GM13976 (cell line): ENCODE measurements at regions not wholly inside any gene's neighbourhood (a gene's known extent, or its start where the extent isn't known, plus 50 kb on each side); places are given as distances from the start of the nearest gene placed in this dataset.

Experiments used
- DNase-seq: peaks from one replicate; pipeline ENCODE4 v3.0.0; 2012; ENCODE audit warnings: low spot score
- in situ Hi-C: fragments of 300-500 bp; cut with MboI; formaldehyde crosslinking; loops from one replicate; pipeline ENCODE4 v1.12.0; 2022; ENCODE audit warnings: low sequenced_read_pairs, mixed read lengths, inconsistent platforms; ENCODE audit not compliant: unreplicated experiment
- TF ChIP-seq, protein P1 (sequence below): IDR thresholded peaks from 2 replicates; pipeline ENCODE4 v1.5.1; 2012; ENCODE audit warnings: borderline replicate concordance, mild to moderate bottlenecking; ENCODE audit not compliant: insufficient read depth; ENCODE audit errors: extremely low read depth, missing control alignments, control extremely low read depth

GRCh38 chr12:130216031-130216430 lies 53.8 kb downstream of the FZD10 start:
- TF ChIP-seq, protein P1, sequence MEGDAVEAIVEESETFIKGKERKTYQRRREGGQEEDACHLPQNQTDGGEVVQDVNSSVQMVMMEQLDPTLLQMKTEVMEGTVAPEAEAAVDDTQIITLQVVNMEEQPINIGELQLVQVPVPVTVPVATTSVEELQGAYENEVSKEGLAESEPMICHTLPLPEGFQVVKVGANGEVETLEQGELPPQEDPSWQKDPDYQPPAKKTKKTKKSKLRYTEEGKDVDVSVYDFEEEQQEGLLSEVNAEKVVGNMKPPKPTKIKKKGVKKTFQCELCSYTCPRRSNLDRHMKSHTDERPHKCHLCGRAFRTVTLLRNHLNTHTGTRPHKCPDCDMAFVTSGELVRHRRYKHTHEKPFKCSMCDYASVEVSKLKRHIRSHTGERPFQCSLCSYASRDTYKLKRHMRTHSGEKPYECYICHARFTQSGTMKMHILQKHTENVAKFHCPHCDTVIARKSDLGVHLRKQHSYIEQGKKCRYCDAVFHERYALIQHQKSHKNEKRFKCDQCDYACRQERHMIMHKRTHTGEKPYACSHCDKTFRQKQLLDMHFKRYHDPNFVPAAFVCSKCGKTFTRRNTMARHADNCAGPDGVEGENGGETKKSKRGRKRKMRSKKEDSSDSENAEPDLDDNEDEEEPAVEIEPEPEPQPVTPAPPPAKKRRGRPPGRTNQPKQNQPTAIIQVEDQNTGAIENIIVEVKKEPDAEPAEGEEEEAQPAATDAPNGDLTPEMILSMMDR = no peak
- DNase-seq = no peak
- in situ Hi-C loops = no loop called here

- TF ChIP-seq, protein P1 = no peak
- no peak for DNase-seq
- in situ Hi-C loops = no loop called here
Observed at GRCh38 chr12:130218682-130219081, 56.4 kb downstream of the FZD10 start.

- TF ChIP-seq, protein P1 = no peak
- in situ Hi-C loops = no loop called here
- no peak for DNase-seq
Observed at GRCh38 chr12:130219929-130220705, 57.9 kb downstream of the FZD10 start.

- no peak for DNase-seq
Observed at GRCh38 chr12:130220706-130221100, 58.4 kb downstream of the FZD10 start.

DNA sequence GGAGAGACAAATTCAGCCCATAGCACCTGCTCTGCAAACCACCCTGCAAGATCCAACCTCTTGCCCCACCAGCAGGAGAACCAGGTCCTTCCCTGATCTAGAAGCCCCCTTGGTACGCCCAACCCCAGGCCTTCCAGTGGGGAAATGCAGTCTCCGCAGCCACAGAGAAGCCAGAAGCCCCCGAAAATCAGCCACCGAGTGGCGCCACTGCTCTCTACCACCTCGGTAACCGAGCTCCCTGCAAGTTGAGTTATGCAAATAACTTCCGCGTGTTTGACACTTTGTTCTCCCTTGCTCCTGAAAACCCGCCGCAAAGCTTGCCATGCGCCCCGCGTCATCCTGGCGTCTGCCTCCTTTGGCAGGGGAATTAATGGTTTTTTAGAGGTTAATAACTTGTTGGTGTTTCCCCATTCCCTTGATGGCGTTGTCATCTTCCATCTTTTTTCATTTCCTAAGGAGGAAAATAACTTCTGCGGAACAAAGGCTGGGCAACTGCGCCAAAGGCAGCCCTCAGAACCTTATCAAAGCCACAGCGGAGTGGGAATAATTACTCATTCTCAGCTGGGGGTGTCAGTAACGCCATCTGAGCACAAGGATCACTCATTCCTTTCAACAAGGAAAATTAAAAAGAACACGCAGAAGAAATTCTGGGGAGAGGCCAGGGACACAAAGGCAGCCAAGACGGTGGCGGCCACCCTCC lies 60.4 kb downstream of the FZD10 start:
- DNase-seq = no peak
- TF ChIP-seq, protein P1 = no peak
- in situ Hi-C loops = no loop called here

More at GRCh38 chr12:130220706-130221100, 58.4 kb downstream of the FZD10 start:
- in situ Hi-C loops = no loop called here
- TF ChIP-seq, protein P1 = no peak

DNA sequence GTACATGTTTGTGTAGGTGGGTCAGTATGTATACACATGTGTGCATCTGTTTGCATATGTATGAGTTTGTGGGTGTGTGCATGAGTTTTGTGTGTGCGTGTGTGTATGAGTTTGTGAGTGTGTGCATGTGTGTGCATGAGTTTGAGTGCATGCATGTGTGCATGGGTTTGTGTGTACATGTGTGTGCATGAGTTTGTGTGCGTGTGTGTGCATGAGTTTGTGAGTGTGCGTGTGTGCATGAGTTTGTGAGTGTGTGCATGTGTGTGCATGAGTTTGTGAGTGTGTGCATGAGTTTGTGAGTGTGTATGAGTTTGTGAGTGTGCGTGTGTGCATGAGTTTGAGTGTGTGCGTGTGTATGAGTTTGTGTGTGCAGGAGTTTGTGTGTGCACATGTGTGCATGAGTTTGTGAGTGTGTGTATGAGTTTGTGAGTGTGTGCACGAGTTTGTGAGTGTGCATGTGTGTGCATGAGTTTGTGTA lies 61.5 kb downstream of the FZD10 start:
- no peak for DNase-seq
- in situ Hi-C loops = no loop called here
- TF ChIP-seq, protein P1 = no peak
